ENCODE measurements at regions not wholly inside any gene's neighbourhood (a gene's known extent, or its start where the extent isn't known, plus 50 kb on each side); places are given as distances from the start of the nearest gene placed in this dataset.

DNA sequence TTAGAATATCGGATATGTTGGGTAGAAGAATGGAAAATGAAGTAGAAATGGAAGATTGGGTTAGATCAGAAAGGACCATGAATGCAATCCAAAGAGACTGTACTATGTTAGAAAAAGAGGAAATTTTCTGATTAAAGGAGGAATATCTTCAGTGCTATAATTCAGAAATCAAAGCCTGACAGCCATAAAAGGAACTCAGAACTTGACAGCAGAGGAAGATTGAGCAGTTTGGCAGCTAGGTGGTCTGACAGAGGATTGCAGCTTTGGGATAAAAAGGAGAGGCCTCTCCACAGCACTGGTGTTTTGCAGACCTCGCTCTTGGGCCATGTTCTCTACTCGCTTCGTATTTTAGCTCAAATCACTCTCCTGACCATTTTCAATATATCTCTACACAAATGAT lies 354.8 kb upstream of the SOX5 start:
- TF ChIP-seq, protein P1, sequence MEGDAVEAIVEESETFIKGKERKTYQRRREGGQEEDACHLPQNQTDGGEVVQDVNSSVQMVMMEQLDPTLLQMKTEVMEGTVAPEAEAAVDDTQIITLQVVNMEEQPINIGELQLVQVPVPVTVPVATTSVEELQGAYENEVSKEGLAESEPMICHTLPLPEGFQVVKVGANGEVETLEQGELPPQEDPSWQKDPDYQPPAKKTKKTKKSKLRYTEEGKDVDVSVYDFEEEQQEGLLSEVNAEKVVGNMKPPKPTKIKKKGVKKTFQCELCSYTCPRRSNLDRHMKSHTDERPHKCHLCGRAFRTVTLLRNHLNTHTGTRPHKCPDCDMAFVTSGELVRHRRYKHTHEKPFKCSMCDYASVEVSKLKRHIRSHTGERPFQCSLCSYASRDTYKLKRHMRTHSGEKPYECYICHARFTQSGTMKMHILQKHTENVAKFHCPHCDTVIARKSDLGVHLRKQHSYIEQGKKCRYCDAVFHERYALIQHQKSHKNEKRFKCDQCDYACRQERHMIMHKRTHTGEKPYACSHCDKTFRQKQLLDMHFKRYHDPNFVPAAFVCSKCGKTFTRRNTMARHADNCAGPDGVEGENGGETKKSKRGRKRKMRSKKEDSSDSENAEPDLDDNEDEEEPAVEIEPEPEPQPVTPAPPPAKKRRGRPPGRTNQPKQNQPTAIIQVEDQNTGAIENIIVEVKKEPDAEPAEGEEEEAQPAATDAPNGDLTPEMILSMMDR (conservative IDR thresholded peaks at IDR 0.05): no peak

DNA sequence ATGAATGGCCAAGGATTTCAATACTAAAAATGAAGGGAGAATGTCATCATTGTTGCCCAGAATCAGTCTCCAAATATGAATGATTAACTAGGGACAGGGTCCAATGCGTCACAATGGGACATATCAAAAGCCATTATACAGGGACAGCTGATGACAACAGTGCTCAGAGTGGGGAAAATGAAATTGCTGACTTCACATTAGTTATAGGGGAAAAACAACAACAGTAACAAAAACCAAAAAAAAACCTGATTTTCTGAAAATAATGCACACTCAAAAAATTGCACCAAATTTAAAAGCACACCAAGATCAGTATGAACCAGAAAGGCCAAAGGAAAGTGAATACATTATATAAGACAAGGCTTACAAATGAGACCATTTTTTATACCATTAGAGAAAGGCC lies 353.2 kb upstream of the SOX5 start:
- no peak overlapping the region for H3K27ac ChIP-seq
- TF ChIP-seq, protein P1 (conservative IDR thresholded peaks at IDR 0.05): no peak

More for the DNA sequence above, 354.8 kb upstream of the SOX5 start:
- no peak overlapping the region for H3K27ac ChIP-seq

DNA sequence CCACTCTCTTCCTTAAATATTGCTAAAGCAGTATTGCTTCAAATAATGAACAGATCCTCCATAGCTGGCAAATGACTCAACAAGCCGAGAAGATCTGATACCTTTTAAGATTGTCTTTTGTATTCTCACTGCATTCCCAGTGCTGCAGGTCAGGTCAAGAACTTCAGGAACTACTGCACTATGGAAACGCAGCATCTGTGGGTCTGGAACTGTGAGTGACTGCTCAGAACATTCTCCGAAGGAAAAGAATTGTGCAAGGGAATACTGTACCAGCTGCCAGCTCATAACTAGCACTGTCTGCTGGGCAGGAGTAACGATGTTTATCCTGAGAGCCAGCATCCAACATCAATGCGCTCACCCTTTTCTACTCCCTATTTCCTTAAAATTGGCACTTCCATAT lies 348.0 kb upstream of the SOX5 start:
- TF ChIP-seq, protein P1 (conservative IDR thresholded peaks at IDR 0.05): no peak
- H3K27ac ChIP-seq: no peak overlapping the region

DNA sequence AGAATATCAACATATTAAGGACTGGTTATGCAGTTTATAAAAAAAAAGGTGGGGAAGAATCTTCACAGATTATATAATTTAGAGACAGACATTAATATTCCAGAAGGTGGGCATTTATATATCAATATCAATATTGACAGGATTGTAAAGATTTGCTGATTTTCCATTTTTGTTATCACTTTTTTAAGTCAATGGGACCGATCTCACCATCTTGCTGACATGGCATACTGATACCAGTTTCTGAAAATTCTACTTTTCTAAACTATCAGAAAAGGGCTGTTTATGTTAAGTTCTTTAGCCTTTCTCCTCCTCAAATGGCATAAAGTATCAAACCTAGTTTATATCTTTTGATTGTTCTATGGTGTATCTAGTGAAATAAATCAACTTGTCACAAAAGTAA lies 344.1 kb upstream of the SOX5 start:
- no peak overlapping the region for H3K27ac ChIP-seq
- TF ChIP-seq, protein P1 (conservative IDR thresholded peaks at IDR 0.05): no peak

DNA sequence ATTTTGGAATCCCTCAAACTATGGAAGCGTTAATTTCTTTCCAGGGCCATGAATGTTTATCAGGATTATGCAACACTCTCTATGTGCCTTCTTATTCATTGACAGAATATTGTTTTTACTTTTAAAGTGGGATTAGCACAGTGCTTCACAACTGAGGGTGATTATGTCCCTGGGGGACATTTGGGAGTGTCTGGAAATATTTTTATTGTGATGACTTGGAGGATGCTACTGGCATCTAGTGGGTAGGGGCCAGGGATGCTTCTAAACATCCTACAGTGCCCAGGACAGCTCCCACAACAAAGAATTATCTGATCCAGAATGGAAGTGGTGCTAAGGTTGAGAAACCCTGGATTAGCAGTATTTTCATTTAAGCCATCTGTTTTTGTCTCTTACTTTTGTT lies 338.5 kb upstream of the SOX5 start:
- no peak overlapping the region for H3K27ac ChIP-seq
- TF ChIP-seq, protein P1 (conservative IDR thresholded peaks at IDR 0.05): no peak

DNA sequence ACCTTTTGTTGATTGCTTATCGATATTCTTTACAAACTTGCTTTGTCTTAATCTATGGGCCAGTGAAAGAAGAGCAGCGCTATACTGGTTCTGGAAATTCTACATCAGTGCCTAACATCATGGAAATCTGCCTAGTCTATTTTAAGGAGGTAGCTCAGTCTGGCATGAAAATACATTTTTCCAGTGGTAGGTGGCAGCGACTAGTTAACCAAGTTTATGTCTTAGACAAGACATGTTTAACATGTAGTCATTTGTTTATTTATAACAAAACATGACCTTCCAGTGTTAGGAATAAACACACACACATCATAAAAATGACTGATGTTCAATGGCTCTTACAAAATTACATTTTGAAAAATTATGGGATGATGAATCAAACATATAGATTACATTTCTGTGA lies 336.0 kb upstream of the SOX5 start:
- H3K27ac ChIP-seq: no peak overlapping the region
- TF ChIP-seq, protein P1 (conservative IDR thresholded peaks at IDR 0.05): no peak

DNA sequence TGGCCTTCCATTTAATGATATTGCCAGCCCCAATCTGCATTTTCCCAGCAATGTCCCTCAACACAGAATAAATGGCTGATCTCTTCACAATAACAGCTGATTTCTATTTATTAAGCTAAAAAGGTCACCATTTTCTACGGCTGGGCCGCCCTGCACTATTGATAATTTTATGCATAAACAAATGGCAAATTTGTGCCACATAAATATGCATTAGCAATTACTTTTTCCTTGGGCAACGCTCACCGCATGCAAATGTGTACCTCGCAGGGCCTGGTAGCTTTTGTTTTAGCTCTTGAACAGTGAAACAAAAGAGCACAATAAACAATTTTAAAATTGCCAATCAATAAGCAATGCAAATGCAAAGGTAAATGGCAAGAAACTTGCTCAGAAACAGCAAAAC lies 331.9 kb upstream of the SOX5 start:
- no peak overlapping the region for H3K27ac ChIP-seq
- TF ChIP-seq, protein P1 (conservative IDR thresholded peaks at IDR 0.05): no peak

All from VCaP (cell line).